B cell (primary cell): ENCODE measurements at regions not wholly inside any gene's neighbourhood (a gene's known extent, or its start where the extent isn't known, plus 50 kb on each side); places are given as distances from the start of the nearest gene placed in this dataset.

Experiments
- ATAC-seq: fragments of 200-7000 bp; cut with Tn5 transposase; one replicate; pipeline ENCODE4 v1.10.0; 2021; ENCODE audit warnings: low read depth, mild to moderate bottlenecking, moderate number of reproducible peaks, moderate library complexity
- CTCF ChIA-PET: fragments of 350-600 bp; sonication (Branson Sonifier 250); formaldehyde crosslinking; loops from one replicate; lab custom pipeline; 2021; ENCODE audit warnings: antibody characterized with exemption, inconsistent platforms; lab: Charles Lee
- POLR2A ChIA-PET: fragments of 350-600 bp; sonication (Branson Sonifier 250); formaldehyde crosslinking; loops from one replicate; lab custom pipeline; 2021; ENCODE audit warnings: antibody characterized with exemption; lab: Charles Lee
- DNase-seq: peaks from one replicate; pipeline ENCODE4 v3.0.0; 2013
- H2AFZ ChIP-seq: 2 replicates; pipeline ENCODE4 v1.6.1; 2012; ENCODE audit warnings: mild to moderate bottlenecking, low read depth, low read length; ENCODE audit not compliant: insufficient read depth, poor library complexity, severe bottlenecking
- H3K27ac ChIP-seq, 2 donors: 1 replicate in 1 of 2; 2 replicates in 1 of 2; pipeline ENCODE4 v1.5.1; 2012 to 2013; ENCODE audit warnings: low read length in 2 of 2, mild to moderate bottlenecking in 2 of 2, moderate library complexity in 1 of 2
- H3K27me3 ChIP-seq, 4 experiments: fragments of 200-600 bp in 1 of 4; sonication (generic) in 1 of 4; replicated peaks in 1 of 4; 1 replicate in 2 of 4; 2 replicates in 2 of 4; pipeline versions ENCODE4 v1.6.1 to v1.7.0; 2013 to 2016; ENCODE audit warnings: low read length in 3 of 4, mild to moderate bottlenecking in 2 of 4, mixed read lengths in 1 of 4, moderate library complexity in 1 of 4; ENCODE audit not compliant: insufficient read depth in 4 of 4, control insufficient read depth in 3 of 4; ENCODE audit errors: control extremely low read depth in 1 of 4
- H3K36me3 ChIP-seq, 2 experiments: replicated peaks in 1 of 2; 1 replicate in 1 of 2; 2 replicates in 1 of 2; pipeline versions ENCODE4 v1.6.1 to v1.7.1; 2013; ENCODE audit warnings: low read length in 1 of 2; ENCODE audit not compliant: insufficient read depth in 2 of 2, control insufficient read depth in 1 of 2; ENCODE audit errors: control extremely low read depth in 1 of 2, extremely low read depth in 1 of 2
- H3K4me1 ChIP-seq, 2 donors: fragments of 200-600 bp in 1 of 2; sonication (generic) in 1 of 2; 1 replicate in 1 of 2; 2 replicates in 1 of 2; pipeline versions ENCODE4 v1.5.1 to v1.6.1; 2013 to 2017; ENCODE audit warnings: low read length in 2 of 2; ENCODE audit not compliant: control insufficient read depth in 2 of 2, insufficient read depth in 2 of 2
- H3K4me2 ChIP-seq: replicated peaks from 2 replicates; pipeline ENCODE3; 2012; ENCODE audit warnings: mild to moderate bottlenecking, low read depth, low read length; ENCODE audit not compliant: poor library complexity, severe bottlenecking
- H3K4me3 ChIP-seq, 5 experiments: fragments of 200-600 bp in 1 of 5; sonication (generic) in 1 of 5; 1 replicate in 3 of 5; 2 replicates in 2 of 5; pipeline versions ENCODE4 v1.5.1 to v1.7.0; 2011 to 2016; ENCODE audit warnings: low read length in 4 of 5, mild to moderate bottlenecking in 4 of 5, low read depth in 2 of 5, control low read depth in 1 of 5, moderate library complexity in 1 of 5; ENCODE audit not compliant: insufficient read depth in 1 of 5; ENCODE audit errors: control extremely low read depth in 1 of 5, extremely low read depth in 1 of 5
- H3K79me2 ChIP-seq: fragments of 200-600 bp; sonication (generic); one replicate; pipeline ENCODE4 v1.6.0; 2016; ENCODE audit warnings: low read length; ENCODE audit not compliant: control insufficient read depth, insufficient read depth
- H3K9ac ChIP-seq: fragments of 200-600 bp; sonication (generic); 2 replicates; pipeline ENCODE4 v1.6.1; 2017; ENCODE audit warnings: mild to moderate bottlenecking, low read length, moderate library complexity
- H3K9me3 ChIP-seq, 3 donors: one replicate each; pipeline versions ENCODE4 v1.6.1 to v1.7.1; 2013; ENCODE audit warnings: low read length in 2 of 3; ENCODE audit not compliant: control insufficient read depth in 2 of 3, insufficient read depth in 1 of 3; ENCODE audit errors: control extremely low read depth in 1 of 3
- H4K20me1 ChIP-seq: 2 replicates; pipeline ENCODE4 v1.6.0; 2012; ENCODE audit warnings: mild to moderate bottlenecking, low read length; ENCODE audit not compliant: insufficient read depth, control insufficient read depth, poor library complexity, severe bottlenecking
- H3K27ac Mint-ChIP-seq: one replicate; pipeline ENCODE4 v1.8.0; 2021; ENCODE audit warnings: mixed read lengths
- H3K27me3 Mint-ChIP-seq: one replicate; pipeline ENCODE4 v1.8.0; 2021; ENCODE audit warnings: mixed read lengths
- H3K4me1 Mint-ChIP-seq: one replicate; pipeline ENCODE4 v1.8.0; 2021; ENCODE audit warnings: mixed read lengths
- H3K4me3 Mint-ChIP-seq: one replicate; pipeline ENCODE4 v1.8.0; 2021; ENCODE audit warnings: mixed read lengths
- H3K9me3 Mint-ChIP-seq: one replicate; pipeline ENCODE4 v1.8.0; 2022; ENCODE audit warnings: mixed read lengths; ENCODE audit not compliant: insufficient read depth
- EZH2 ChIP-seq: IDR thresholded peaks from 2 replicates; pipeline ENCODE4 v1.6.1; 2012; ENCODE audit warnings: borderline replicate concordance, low read depth, mild to moderate bottlenecking, moderate library complexity, low read length; ENCODE audit not compliant: insufficient read depth, poor library complexity, severe bottlenecking
- WGBS: methylation state at CpG from one replicate; pipeline ENCODE4 v1.1.5; 2013; ENCODE audit warnings: missing lambda C conversion rate; ENCODE audit not compliant: insufficient coverage; 5-methylcytosine and 5-hydroxymethylcytosine counted together
- intact Hi-C: fragments of 100-400 bp; cut with micrococcal nuclease; formaldehyde crosslinking; loops from one replicate; pipeline ENCODE4 v1.10.0; 2022
- TF ChIP-seq, protein P1 (sequence below): fragments of 200-600 bp; IDR thresholded peaks from one replicate; pipeline ENCODE4 v1.8.0; 2022; ENCODE audit warnings: antibody characterized with exemption, mild to moderate bottlenecking

DNA sequence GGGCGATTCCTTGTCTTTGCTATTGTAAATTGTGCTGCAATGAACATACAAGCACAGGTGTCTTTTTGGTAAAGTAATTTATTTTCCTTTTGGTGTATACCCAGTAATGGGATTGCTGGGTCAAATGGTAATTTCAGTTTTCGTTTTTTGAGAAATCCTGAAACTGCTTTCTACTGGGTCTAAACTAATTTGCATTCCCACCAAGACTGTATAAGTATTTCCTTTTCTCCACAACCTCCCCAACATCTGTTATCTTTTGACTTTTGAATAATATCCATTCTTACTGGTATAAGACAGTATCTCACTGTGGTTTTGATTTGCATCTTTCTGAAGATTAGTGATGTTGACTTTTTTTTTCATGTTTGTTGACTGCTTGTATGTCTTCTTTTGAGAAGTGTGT, 2506.0 kb downstream of the PCDH7 start:
- POLR2A ChIA-PET = no interaction called here
- TF ChIP-seq EZH2 = no peak
- TF ChIP-seq, protein P1, sequence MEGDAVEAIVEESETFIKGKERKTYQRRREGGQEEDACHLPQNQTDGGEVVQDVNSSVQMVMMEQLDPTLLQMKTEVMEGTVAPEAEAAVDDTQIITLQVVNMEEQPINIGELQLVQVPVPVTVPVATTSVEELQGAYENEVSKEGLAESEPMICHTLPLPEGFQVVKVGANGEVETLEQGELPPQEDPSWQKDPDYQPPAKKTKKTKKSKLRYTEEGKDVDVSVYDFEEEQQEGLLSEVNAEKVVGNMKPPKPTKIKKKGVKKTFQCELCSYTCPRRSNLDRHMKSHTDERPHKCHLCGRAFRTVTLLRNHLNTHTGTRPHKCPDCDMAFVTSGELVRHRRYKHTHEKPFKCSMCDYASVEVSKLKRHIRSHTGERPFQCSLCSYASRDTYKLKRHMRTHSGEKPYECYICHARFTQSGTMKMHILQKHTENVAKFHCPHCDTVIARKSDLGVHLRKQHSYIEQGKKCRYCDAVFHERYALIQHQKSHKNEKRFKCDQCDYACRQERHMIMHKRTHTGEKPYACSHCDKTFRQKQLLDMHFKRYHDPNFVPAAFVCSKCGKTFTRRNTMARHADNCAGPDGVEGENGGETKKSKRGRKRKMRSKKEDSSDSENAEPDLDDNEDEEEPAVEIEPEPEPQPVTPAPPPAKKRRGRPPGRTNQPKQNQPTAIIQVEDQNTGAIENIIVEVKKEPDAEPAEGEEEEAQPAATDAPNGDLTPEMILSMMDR = no peak

DNA sequence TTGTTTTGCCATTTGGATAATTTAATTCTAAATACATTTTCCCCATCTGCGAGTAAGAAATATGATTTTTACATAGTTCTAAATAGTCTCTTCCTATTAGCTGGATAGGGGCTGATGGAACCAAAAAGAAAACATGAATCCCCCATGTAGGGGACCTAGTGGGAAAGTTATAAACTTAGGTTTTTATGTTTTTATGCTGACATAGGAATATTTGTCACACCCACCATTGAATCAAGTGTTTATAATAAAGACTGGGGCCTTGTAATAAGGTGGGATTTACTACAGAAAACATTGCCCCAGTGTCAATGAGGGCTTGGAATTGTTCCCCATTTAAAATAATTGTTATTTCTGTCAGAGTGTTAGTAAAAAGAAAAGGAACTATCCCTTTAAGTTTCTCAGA, 2506.6 kb downstream of the PCDH7 start:
- Mint-ChIP-seq H3K4me1 (no peaks in the 10 kb centered on the region), H3K27ac (no peak overlapping the region), H3K4me3 (no peak overlapping the region), H3K9me3 (peaks cover 4% of the 10 kb centered on the region), H3K27me3 (no peaks in the 10 kb centered on the region)
- POLR2A ChIA-PET = no interaction called here
- intact Hi-C loops = no loop called here
- Histone ChIP-seq H4K20me1 (no peaks in the 10 kb centered on the region), H3K9me3 (peaks cover 0 to 2% (median 0%) of the 10 kb centered on the region in 3 donors), H3K4me3 (no peak overlapping the region), H3K27ac (no peak overlapping the region), H3K36me3 (no peaks in the 10 kb centered on the region), H2AFZ (no peak overlapping the region), H3K79me2 (no peaks in the 10 kb centered on the region), H3K4me2 (no peak overlapping the region), H3K27me3 (no peaks in the 10 kb centered on the region), H3K4me1 (no peaks in the 10 kb centered on the region), H3K9ac (no peak overlapping the region)
- CTCF ChIA-PET = no interaction called here
- DNase-seq (no peak), ATAC-seq (no peak)
- WGBS = no CpG with 5 or more reads among the region's 1 CpG
- TF ChIP-seq EZH2 = no peak
- TF ChIP-seq, protein P1 = no peak

More for the DNA sequence above, 2506.0 kb downstream of the PCDH7 start:
- no peaks in the 10 kb centered on the region for H3K27me3 Mint-ChIP-seq
- H3K4me1 Mint-ChIP-seq = no peaks in the 10 kb centered on the region
- Histone ChIP-seq H2AFZ (no peak overlapping the region), H3K4me2 (no peak overlapping the region), H3K27me3 (no peaks in the 10 kb centered on the region), H3K27ac (no peak overlapping the region), H3K9ac (no peak overlapping the region), H3K4me3 (no peak overlapping the region), H3K4me1 (no peaks in the 10 kb centered on the region), H3K36me3 (no peaks in the 10 kb centered on the region), H4K20me1 (no peaks in the 10 kb centered on the region), H3K9me3 (peaks cover 0 to 2% (median 0%) of the 10 kb centered on the region in 3 donors), H3K79me2 (no peaks in the 10 kb centered on the region)
- DNase-seq (no peak), ATAC-seq (no peak)
- H3K4me3 Mint-ChIP-seq = no peak overlapping the region
- no CpG with 5 or more reads among the region's 2 CpGs for WGBS
- no peak overlapping the region for H3K27ac Mint-ChIP-seq
- CTCF ChIA-PET = no interaction called here
- peaks cover 4% of the 10 kb centered on the region for H3K9me3 Mint-ChIP-seq
- intact Hi-C loops = no loop called here
